GM12891 (cell line): ENCODE measurements at regions not wholly inside any gene's neighbourhood (a gene's known extent, or its start where the extent isn't known, plus 50 kb on each side); places are given as distances from the start of the nearest gene placed in this dataset.

Source experiments
- POLR2A ChIP-seq: IDR thresholded peaks from 2 replicates; pipeline ENCODE4 v1.6.1; 2011; ENCODE audit warnings: low read depth, low read length, control low read depth
- POLR2AphosphoS5 ChIP-seq: IDR thresholded peaks from 2 replicates; pipeline ENCODE4 v1.6.1; 2011; ENCODE audit warnings: low read depth, low read length, control low read depth
- POU2F2 ChIP-seq: IDR thresholded peaks from 2 replicates; pipeline ENCODE4 v1.6.1; 2011; ENCODE audit warnings: low read depth, mild to moderate bottlenecking, control low read depth, low read length, moderate library complexity
- SPI1 ChIP-seq: IDR thresholded peaks from 2 replicates; pipeline ENCODE4 v1.6.1; 2011; ENCODE audit warnings: low read depth, low read length, control low read depth
- TAF1 ChIP-seq: IDR thresholded peaks from 2 replicates; pipeline ENCODE4 v1.6.1; 2011; ENCODE audit warnings: low read depth, low read length, control low read depth

- TF ChIP-seq POLR2AphosphoS5, result no peak
- TF ChIP-seq POLR2A, result no peak
- no peak for TF ChIP-seq TAF1
- no peak for TF ChIP-seq POU2F2
- no peak for TF ChIP-seq SPI1
Observed at GRCh38 chr5:165527577-165527976, 2022.2 kb downstream of the MAT2B start.
